Testis (tissue), 2 donors: ENCODE measurements at regions not wholly inside any gene's neighbourhood (a gene's known extent, or its start where the extent isn't known, plus 50 kb on each side); places are given as distances from the start of the nearest gene placed in this dataset.

ENCODE experiments used
- DNase-seq: peaks from one replicate; pipeline ENCODE4 v3.0.0-alpha.2; 2019
- H3K27ac ChIP-seq, 2 donors: fragments of 200-600 bp; sonication (generic); one replicate each; pipeline ENCODE4 v1.5.1; 2019
- H3K27me3 ChIP-seq: fragments of 200-600 bp; sonication (generic); one replicate; pipeline ENCODE4 v1.5.1; 2019
- H3K36me3 ChIP-seq: fragments of 200-600 bp; sonication (generic); one replicate; pipeline ENCODE4 v1.5.1; 2017; ENCODE audit warnings: low read depth; ENCODE audit errors: missing control alignments
- H3K4me1 ChIP-seq: fragments of 200-600 bp; sonication (generic); one replicate; pipeline ENCODE4 v1.5.1; 2019
- H3K4me3 ChIP-seq, 2 donors: fragments of 200-600 bp; sonication (generic); one replicate each; pipeline ENCODE4 v1.5.1; 2017 to 2019
- H3K9me3 ChIP-seq: fragments of 200-600 bp; sonication (generic); one replicate; pipeline ENCODE4 v1.5.1; 2017
- CTCF ChIP-seq, 3 experiments: fragments of 450-650 bp in 2 of 3; fragments of 200-600 bp in 1 of 3; sonication (generic) in 1 of 3; IDR thresholded peaks; one replicate each; pipeline ENCODE4 v1.5.1; 2016 to 2019; ENCODE audit warnings: antibody characterized with exemption in 3 of 3, mild to moderate bottlenecking in 2 of 3, moderate library complexity in 1 of 3
- POLR2A ChIP-seq: fragments of 450-650 bp; IDR thresholded peaks from one replicate; pipeline ENCODE4 v1.6.1; 2017; ENCODE audit warnings: antibody characterized with exemption, mild to moderate bottlenecking, moderate library complexity
- WGBS, 2 donors: methylation state at CpG; one replicate each; pipeline ENCODE4 v1.1.5; 2018; 5-methylcytosine and 5-hydroxymethylcytosine counted together
- intact Hi-C: fragments of 100-400 bp; cut with DNase I; formaldehyde crosslinking; loops from one replicate; pipeline ENCODE4 v1.15.1; 2023; ENCODE audit warnings: low total_unique reads

GRCh38 chrX:5632061-5632614, 596.5 kb downstream of the NLGN4X start:
- Histone ChIP-seq H3K36me3 (no peaks in the 10 kb centered on the region), H3K4me1 (no peaks in the 10 kb centered on the region), H3K27ac (no peak overlapping the region), H3K27me3 (no peaks in the 10 kb centered on the region), H3K9me3 (no peaks in the 10 kb centered on the region), H3K4me3 (no peak overlapping the region)
- intact Hi-C loops, result no loop called here
- no peak for DNase-seq
- TF ChIP-seq POLR2A (no peak), CTCF (IDR thresholded peaks at IDR 0.05) (no peak)
- WGBS, 2 donors, result 50 to 55% methylated on average over 8 to 9 of the region's 9 CpGs

- intact Hi-C loops, result no loop called here
- Histone ChIP-seq H3K27ac (no peak overlapping the region), H3K36me3 (no peaks in the 10 kb centered on the region), H3K4me3 (no peak overlapping the region), H3K9me3 (no peaks in the 10 kb centered on the region), H3K27me3 (no peaks in the 10 kb centered on the region), H3K4me1 (no peaks in the 10 kb centered on the region)
- TF ChIP-seq CTCF (IDR thresholded peaks at IDR 0.05), result no peak
- TF ChIP-seq POLR2A, result no peak
- no peak for DNase-seq
Measured at GRCh38 chrX:5617666-5618065, 611.0 kb downstream of the NLGN4X start.

GRCh38 chrX:5595570-5595969, 633.1 kb downstream of the NLGN4X start:
- H3K36me3 ChIP-seq, result no peaks in the 10 kb centered on the region
- H3K27me3 ChIP-seq, result no peaks in the 10 kb centered on the region
- H3K9me3 ChIP-seq, result no peaks in the 10 kb centered on the region
- H3K27ac ChIP-seq, result no peak overlapping the region
- 43 to 65% methylated on average over 2 to 4 of the region's 4 CpGs for WGBS, 2 donors
- no peak overlapping the region for H3K4me3 ChIP-seq
- intact Hi-C loops, result no loop called here
- DNase-seq, result no peak
- no peaks in the 10 kb centered on the region for H3K4me1 ChIP-seq
- TF ChIP-seq POLR2A (no peak), CTCF (IDR thresholded peaks at IDR 0.05) (no peak)

- Histone ChIP-seq H3K4me3 (no peak overlapping the region), H3K27me3 (no peaks in the 10 kb centered on the region), H3K27ac (no peak overlapping the region), H3K36me3 (no peaks in the 10 kb centered on the region), H3K4me1 (no peaks in the 10 kb centered on the region), H3K9me3 (no peaks in the 10 kb centered on the region)
- TF ChIP-seq CTCF (IDR thresholded peaks at IDR 0.05), result no peak
- no peak for TF ChIP-seq POLR2A
- intact Hi-C loops, result no loop called here
- DNase-seq, result no peak
Measured at GRCh38 chrX:5586726-5587125, 641.9 kb downstream of the NLGN4X start.

- Histone ChIP-seq H3K4me3 (no peak overlapping the region), H3K36me3 (no peaks in the 10 kb centered on the region), H3K4me1 (no peaks in the 10 kb centered on the region), H3K27ac (no peak overlapping the region), H3K27me3 (no peaks in the 10 kb centered on the region), H3K9me3 (no peaks in the 10 kb centered on the region)
- DNase-seq, result no peak
- TF ChIP-seq CTCF (IDR thresholded peaks at IDR 0.05), result no peak
- TF ChIP-seq POLR2A, result no peak
- 86 to 88% methylated on average over 1 of the region's 1 CpG for WGBS, 2 donors
- intact Hi-C loops, result no loop called here
Measured at GRCh38 chrX:5575407-5575806, 653.3 kb downstream of the NLGN4X start.
